H9 (cell line): ENCODE measurements at regions not wholly inside any gene's neighbourhood (a gene's known extent, or its start where the extent isn't known, plus 50 kb on each side); places are given as distances from the start of the nearest gene placed in this dataset.

Source experiments
- DNase-seq: peaks from one replicate; pipeline ENCODE4 v3.0.0-alpha.2; 2017
- H2AFZ ChIP-seq: one replicate; pipeline ENCODE4 v1.6.1; 2013; ENCODE audit warnings: mild to moderate bottlenecking, low read length, control low read depth, moderate library complexity
- H2AK5ac ChIP-seq: 2 replicates; pipeline ENCODE4 v1.6.1; 2013; ENCODE audit warnings: low read length, control low read depth, mixed read lengths; ENCODE audit not compliant: insufficient read length
- H2BK120ac ChIP-seq: one replicate; pipeline ENCODE4 v1.6.1; 2013; ENCODE audit warnings: low read depth, mild to moderate bottlenecking, low read length, control low read depth, inconsistent platforms; ENCODE audit not compliant: poor library complexity, severe bottlenecking
- H2BK12ac ChIP-seq: 2 replicates; pipeline ENCODE4 v1.6.1; 2013; ENCODE audit warnings: low read length, control low read depth, mixed read lengths, low read depth; ENCODE audit not compliant: insufficient read length
- H2BK15ac ChIP-seq: 2 replicates; pipeline ENCODE4 v1.6.1; 2013; ENCODE audit warnings: low read depth, low read length, control low read depth
- H2BK20ac ChIP-seq: one replicate; pipeline ENCODE4 v1.6.1; 2013; ENCODE audit warnings: low read depth, mild to moderate bottlenecking, low read length, control low read depth, inconsistent platforms; ENCODE audit not compliant: poor library complexity, severe bottlenecking
- H2BK5ac ChIP-seq: 2 replicates; pipeline ENCODE4 v1.6.1; 2013; ENCODE audit warnings: low read length, control low read depth, mixed read lengths; ENCODE audit not compliant: insufficient read length
- H3K14ac ChIP-seq: 2 replicates; pipeline ENCODE4 v1.6.1; 2013; ENCODE audit warnings: low read length, control low read depth; ENCODE audit not compliant: insufficient read depth
- H3K18ac ChIP-seq: 2 replicates; pipeline ENCODE4 v1.6.1; 2013; ENCODE audit warnings: low read depth, mild to moderate bottlenecking, mixed read lengths, low read length, control low read depth; ENCODE audit not compliant: insufficient read length
- H3K23ac ChIP-seq: 2 replicates; pipeline ENCODE4 v1.6.1; 2013; ENCODE audit warnings: low read length, control low read depth, mixed read lengths, low read depth; ENCODE audit not compliant: insufficient read length
- H3K23me2 ChIP-seq: 2 replicates; pipeline ENCODE4 v1.6.1; 2013; ENCODE audit warnings: low read depth, mild to moderate bottlenecking, mixed read lengths, low read length, control low read depth; ENCODE audit not compliant: insufficient read length, poor library complexity, severe bottlenecking
- H3K27ac ChIP-seq: 2 replicates; pipeline ENCODE4 v1.5.1; 2013; ENCODE audit warnings: low read length, control low read depth, mixed read lengths, low read depth; ENCODE audit not compliant: insufficient read length
- H3K27me3 ChIP-seq: 2 replicates; pipeline ENCODE4 v1.6.1; 2013; ENCODE audit warnings: low read length, control low read depth, inconsistent platforms; ENCODE audit not compliant: insufficient read depth
- H3K4ac ChIP-seq: 2 replicates; pipeline ENCODE4 v1.6.1; 2013; ENCODE audit warnings: low read depth, mild to moderate bottlenecking, control low read depth, inconsistent platforms, low read length, moderate library complexity
- H3K4me1 ChIP-seq: 2 replicates; pipeline ENCODE4 v1.6.1; 2013; ENCODE audit warnings: low read length, control low read depth, inconsistent platforms; ENCODE audit not compliant: insufficient read depth
- H3K4me2 ChIP-seq: 2 replicates; pipeline ENCODE4 v1.6.1; 2013; ENCODE audit warnings: low read length, control low read depth, mixed read lengths; ENCODE audit not compliant: insufficient read length, insufficient read depth
- H3K56ac ChIP-seq: 2 replicates; pipeline ENCODE4 v1.6.1; 2013; ENCODE audit warnings: low read depth, mild to moderate bottlenecking, mixed read lengths, low read length, control low read depth; ENCODE audit not compliant: insufficient read length
- H3K79me1 ChIP-seq: 2 replicates; pipeline ENCODE4 v1.6.1; 2013; ENCODE audit warnings: low read depth, mild to moderate bottlenecking, moderate library complexity, low read length, control low read depth, inconsistent platforms; ENCODE audit not compliant: insufficient read depth, poor library complexity, severe bottlenecking
- H3K79me2 ChIP-seq: 2 replicates; pipeline ENCODE4 v1.6.1; 2013; ENCODE audit warnings: low read length, control low read depth, inconsistent platforms; ENCODE audit not compliant: insufficient read depth
- H3K9ac ChIP-seq: 2 replicates; pipeline ENCODE4 v1.6.1; 2013; ENCODE audit warnings: low read length, control low read depth, mixed read lengths; ENCODE audit not compliant: insufficient read length; ENCODE audit errors: extremely low read depth
- H3K9me3 ChIP-seq: one replicate; pipeline ENCODE4 v1.6.1; 2013; ENCODE audit warnings: low read depth, low read length, inconsistent platforms; ENCODE audit not compliant: control insufficient read depth
- H3T11ph ChIP-seq: one replicate; pipeline ENCODE4 v1.6.1; 2013; ENCODE audit warnings: mild to moderate bottlenecking, low read length, control low read depth, inconsistent platforms
- H4K20me1 ChIP-seq: one replicate; pipeline ENCODE4 v1.6.1; 2013; ENCODE audit not compliant: control insufficient read depth, insufficient read length, insufficient read depth
- H4K5ac ChIP-seq: 2 replicates; pipeline ENCODE4 v1.6.1; 2013; ENCODE audit warnings: low read depth, mild to moderate bottlenecking, mixed read lengths, low read length, control low read depth; ENCODE audit not compliant: insufficient read length
- H4K8ac ChIP-seq: replicated peaks from 2 replicates; pipeline ENCODE4 v1.6.1; 2013; ENCODE audit warnings: low read length, control low read depth, mixed read lengths, low read depth; ENCODE audit not compliant: insufficient read length
- H4K91ac ChIP-seq: 2 replicates; pipeline ENCODE4 v1.6.1; 2013; ENCODE audit warnings: low read depth, mild to moderate bottlenecking, moderate library complexity, mixed read lengths, low read length, control low read depth; ENCODE audit not compliant: insufficient read length
- H3K27ac Mint-ChIP-seq, 3 experiments: 2 replicates in 2 of 3; 3 replicates in 1 of 3; pipeline ENCODE4 v1.8.0; 2020 to 2021; ENCODE audit warnings: mixed read lengths in 3 of 3, mild to moderate bottlenecking in 1 of 3, moderate library complexity in 1 of 3
- H3K27me3 Mint-ChIP-seq: 2 replicates; pipeline ENCODE4 v1.8.0; 2021; ENCODE audit warnings: low read depth, mild to moderate bottlenecking, moderate library complexity, mixed read lengths
- H3K36me3 Mint-ChIP-seq, 3 experiments: 2 replicates in 2 of 3; 3 replicates in 1 of 3; pipeline ENCODE4 v1.8.0; 2020 to 2021; ENCODE audit warnings: low read depth in 3 of 3, mixed read lengths in 3 of 3; ENCODE audit not compliant: insufficient read depth in 1 of 3
- H3K4me1 Mint-ChIP-seq, 2 experiments: 2 replicates each; pipeline ENCODE4 v1.8.0; 2020; ENCODE audit warnings: mixed read lengths in 2 of 2
- H3K4me3 Mint-ChIP-seq, 2 experiments: 2 replicates in 1 of 2; 3 replicates in 1 of 2; pipeline ENCODE4 v1.8.0; 2020 to 2021; ENCODE audit warnings: mild to moderate bottlenecking in 2 of 2, mixed read lengths in 2 of 2, moderate library complexity in 1 of 2
- H3K9me3 Mint-ChIP-seq, 2 experiments: 2 replicates in 1 of 2; 3 replicates in 1 of 2; pipeline ENCODE4 v1.8.0; 2020; ENCODE audit warnings: mild to moderate bottlenecking in 2 of 2, mixed read lengths in 2 of 2, moderate library complexity in 1 of 2
- WGBS: extraction: QIAGEN DNeasy Blood & Tissue Kit; methylation state at CpG from one replicate; pipeline ENCODE4 v1.1.7; 2013; ENCODE audit warnings: missing lambda C conversion rate, low lambda C conversion rate, mixed read lengths; ENCODE audit not compliant: insufficient read length; ENCODE audit errors: extremely low coverage; 5-methylcytosine and 5-hydroxymethylcytosine counted together
- TF ChIP-seq, protein P1 (sequence below): fragments of 200-600 bp; sonication (generic); conservative IDR thresholded peaks from 3 replicates; pipeline ENCODE4 v1.8.0; 2021; ENCODE audit warnings: antibody characterized with exemption, mild to moderate bottlenecking

- Histone ChIP-seq H3K23ac (no peak overlapping the region), H3K4me2 (no peak overlapping the region), H2BK120ac (no peak overlapping the region), H2BK15ac (no peak overlapping the region), H3K14ac (no peak overlapping the region), H3K27me3 (no peaks in the 10 kb centered on the region), H3K23me2 (no peaks in the 10 kb centered on the region), H4K20me1 (no peaks in the 10 kb centered on the region), H3T11ph (no peak overlapping the region), H3K4me1 (no peaks in the 10 kb centered on the region), H3K18ac (no peak overlapping the region), H3K27ac (no peak overlapping the region), H3K9me3 (no peaks in the 10 kb centered on the region), H3K79me2 (no peaks in the 10 kb centered on the region), H3K9ac (no peak overlapping the region), H3K79me1 (no peaks in the 10 kb centered on the region), H2BK12ac (no peak overlapping the region), H4K8ac (no peak overlapping the region), H3K56ac (no peak overlapping the region), H2BK20ac (no peak overlapping the region), H4K5ac (no peak overlapping the region), H2AFZ (no peak overlapping the region), H2BK5ac (no peak overlapping the region), H4K91ac (no peak overlapping the region), H3K4ac (no peak overlapping the region), H2AK5ac (no peak overlapping the region)
- Mint-ChIP-seq H3K36me3 (peaks cover 0 to 4% (median 3%) of the 10 kb centered on the region in 3 experiments; a peak in 4 of 7 replicates), H3K4me1 (peaks cover 5 to 10% of the 10 kb centered on the region in 2 experiments; a peak in 2 of 4 replicates), H3K27me3 (no peaks in the 10 kb centered on the region), H3K27ac (no peak overlapping the region), H3K4me3 (no peak overlapping the region), H3K9me3 (no peaks in the 10 kb centered on the region; a peak in 1 of 5 replicates)
- TF ChIP-seq, protein P1, sequence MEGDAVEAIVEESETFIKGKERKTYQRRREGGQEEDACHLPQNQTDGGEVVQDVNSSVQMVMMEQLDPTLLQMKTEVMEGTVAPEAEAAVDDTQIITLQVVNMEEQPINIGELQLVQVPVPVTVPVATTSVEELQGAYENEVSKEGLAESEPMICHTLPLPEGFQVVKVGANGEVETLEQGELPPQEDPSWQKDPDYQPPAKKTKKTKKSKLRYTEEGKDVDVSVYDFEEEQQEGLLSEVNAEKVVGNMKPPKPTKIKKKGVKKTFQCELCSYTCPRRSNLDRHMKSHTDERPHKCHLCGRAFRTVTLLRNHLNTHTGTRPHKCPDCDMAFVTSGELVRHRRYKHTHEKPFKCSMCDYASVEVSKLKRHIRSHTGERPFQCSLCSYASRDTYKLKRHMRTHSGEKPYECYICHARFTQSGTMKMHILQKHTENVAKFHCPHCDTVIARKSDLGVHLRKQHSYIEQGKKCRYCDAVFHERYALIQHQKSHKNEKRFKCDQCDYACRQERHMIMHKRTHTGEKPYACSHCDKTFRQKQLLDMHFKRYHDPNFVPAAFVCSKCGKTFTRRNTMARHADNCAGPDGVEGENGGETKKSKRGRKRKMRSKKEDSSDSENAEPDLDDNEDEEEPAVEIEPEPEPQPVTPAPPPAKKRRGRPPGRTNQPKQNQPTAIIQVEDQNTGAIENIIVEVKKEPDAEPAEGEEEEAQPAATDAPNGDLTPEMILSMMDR: no peak
- no peak for DNase-seq
- WGBS: no CpG with 5 or more reads among the region's 3 CpGs
Observed at GRCh38 chr1:213484333-213484732, 433.3 kb downstream of the RPS6KC1 start.
